ENCODE measurements at regions not wholly inside any gene's neighbourhood (a gene's known extent, or its start where the extent isn't known, plus 50 kb on each side); places are given as distances from the start of the nearest gene placed in this dataset.

DNA sequence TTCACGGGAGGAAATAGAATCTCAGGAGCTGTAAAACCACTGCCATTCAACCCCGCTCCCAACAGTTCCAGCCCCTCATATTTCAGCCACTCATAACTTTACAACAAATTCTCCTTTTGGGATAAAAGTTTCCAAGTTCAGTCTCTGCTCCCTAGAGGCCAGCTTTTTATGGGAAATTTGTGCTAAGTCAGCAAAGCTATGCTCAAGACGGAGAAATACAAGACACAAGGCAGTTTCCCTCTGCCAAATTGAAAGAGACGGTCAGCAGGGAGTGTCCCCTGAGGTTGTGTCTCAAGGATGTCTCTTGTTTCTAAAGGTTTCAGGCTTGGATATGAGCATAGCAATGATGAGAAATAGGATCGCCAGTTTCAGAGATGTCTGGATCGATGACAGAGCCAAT lies 608.6 kb downstream of the CCDC171 start:
- TF ChIP-seq EZH2phosphoT487 (IDR thresholded peaks at IDR 0.05) (no peak), EZH2 (IDR thresholded peaks at IDR 0.05) (no peak)
- H2AFZ ChIP-seq (replicated peaks), result no peak overlapping the region
- Mint-ChIP-seq H3K9me3 (no peaks in the 10 kb centered on the region), H3K4me1 (peaks cover 9% of the 10 kb centered on the region), H3K4me3 (no peak overlapping the region), H3K36me3 (no peaks in the 10 kb centered on the region), H3K27me3 (ENCODE audit: insufficient read depth, low read depth) (peaks cover 3% of the 10 kb centered on the region), H3K27ac (no peak overlapping the region)
- H3K9ac ChIP-seq, result no peak overlapping the region
- H3K4me3 ChIP-seq, result no peak overlapping the region
- no peaks in the 10 kb centered on the region for H3K27me3 ChIP-seq
- no peak overlapping the region for H3K4me2 ChIP-seq
- DNase-seq (ENCODE audit: low spot score), result no peak
- H4K20me1 ChIP-seq (ENCODE audit: low read depth), result no peaks in the 10 kb centered on the region
- no peaks in the 10 kb centered on the region for H3F3A ChIP-seq (ENCODE audit: low read depth)
- no peaks in the 10 kb centered on the region for H3K36me3 ChIP-seq
- no peaks in the 10 kb centered on the region for H3K9me3 ChIP-seq (ENCODE audit: low read depth)
- H3K4me1 ChIP-seq, result no peaks in the 10 kb centered on the region
- no peak overlapping the region for H3K27ac ChIP-seq
- H3K79me2 ChIP-seq (ENCODE audit: low read depth), result no peaks in the 10 kb centered on the region

DNA sequence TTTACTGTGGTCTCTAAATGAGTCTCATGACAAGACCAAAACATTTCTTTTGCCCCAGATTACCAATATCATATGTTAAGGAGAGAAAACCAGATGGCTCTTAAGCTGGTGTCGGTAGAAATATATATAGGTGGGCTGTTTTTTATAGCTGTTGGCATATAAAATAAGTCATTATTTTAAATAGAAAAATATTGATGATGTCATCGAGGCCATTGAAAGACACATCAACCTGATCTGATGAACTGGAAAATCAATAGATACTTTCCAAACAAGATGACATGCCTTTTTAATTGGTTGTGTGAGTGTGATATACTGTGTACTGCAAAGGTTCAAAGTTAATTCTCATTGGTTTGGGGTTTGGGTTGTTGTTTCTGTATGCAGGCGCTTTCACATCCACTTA lies 617.3 kb downstream of the CCDC171 start:
- Histone ChIP-seq H3K9me3 (ENCODE audit: low read depth) (no peaks in the 10 kb centered on the region), H3K4me1 (no peaks in the 10 kb centered on the region), H3K27ac (no peak overlapping the region), H2AFZ (replicated peaks) (no peak overlapping the region), H4K20me1 (ENCODE audit: low read depth) (no peaks in the 10 kb centered on the region), H3K4me3 (no peak overlapping the region), H3K36me3 (no peaks in the 10 kb centered on the region), H3K9ac (no peak overlapping the region), H3K27me3 (no peaks in the 10 kb centered on the region), H3F3A (ENCODE audit: low read depth) (no peaks in the 10 kb centered on the region), H3K79me2 (ENCODE audit: low read depth) (no peaks in the 10 kb centered on the region), H3K4me2 (no peak overlapping the region)
- DNase-seq (ENCODE audit: low spot score), result no peak
- Mint-ChIP-seq H3K4me1 (peaks cover 12% of the 10 kb centered on the region), H3K36me3 (no peaks in the 10 kb centered on the region), H3K9me3 (peaks cover 2% of the 10 kb centered on the region), H3K27me3 (ENCODE audit: insufficient read depth, low read depth) (peaks cover 4% of the 10 kb centered on the region), H3K27ac (no peak overlapping the region), H3K4me3 (no peak overlapping the region)
- TF ChIP-seq, protein P1, sequence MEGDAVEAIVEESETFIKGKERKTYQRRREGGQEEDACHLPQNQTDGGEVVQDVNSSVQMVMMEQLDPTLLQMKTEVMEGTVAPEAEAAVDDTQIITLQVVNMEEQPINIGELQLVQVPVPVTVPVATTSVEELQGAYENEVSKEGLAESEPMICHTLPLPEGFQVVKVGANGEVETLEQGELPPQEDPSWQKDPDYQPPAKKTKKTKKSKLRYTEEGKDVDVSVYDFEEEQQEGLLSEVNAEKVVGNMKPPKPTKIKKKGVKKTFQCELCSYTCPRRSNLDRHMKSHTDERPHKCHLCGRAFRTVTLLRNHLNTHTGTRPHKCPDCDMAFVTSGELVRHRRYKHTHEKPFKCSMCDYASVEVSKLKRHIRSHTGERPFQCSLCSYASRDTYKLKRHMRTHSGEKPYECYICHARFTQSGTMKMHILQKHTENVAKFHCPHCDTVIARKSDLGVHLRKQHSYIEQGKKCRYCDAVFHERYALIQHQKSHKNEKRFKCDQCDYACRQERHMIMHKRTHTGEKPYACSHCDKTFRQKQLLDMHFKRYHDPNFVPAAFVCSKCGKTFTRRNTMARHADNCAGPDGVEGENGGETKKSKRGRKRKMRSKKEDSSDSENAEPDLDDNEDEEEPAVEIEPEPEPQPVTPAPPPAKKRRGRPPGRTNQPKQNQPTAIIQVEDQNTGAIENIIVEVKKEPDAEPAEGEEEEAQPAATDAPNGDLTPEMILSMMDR (IDR thresholded peaks at IDR 0.05), result no peak
- TF ChIP-seq EZH2 (IDR thresholded peaks at IDR 0.05), result no peak
- TF ChIP-seq EZH2phosphoT487 (IDR thresholded peaks at IDR 0.05), result no peak

DNA sequence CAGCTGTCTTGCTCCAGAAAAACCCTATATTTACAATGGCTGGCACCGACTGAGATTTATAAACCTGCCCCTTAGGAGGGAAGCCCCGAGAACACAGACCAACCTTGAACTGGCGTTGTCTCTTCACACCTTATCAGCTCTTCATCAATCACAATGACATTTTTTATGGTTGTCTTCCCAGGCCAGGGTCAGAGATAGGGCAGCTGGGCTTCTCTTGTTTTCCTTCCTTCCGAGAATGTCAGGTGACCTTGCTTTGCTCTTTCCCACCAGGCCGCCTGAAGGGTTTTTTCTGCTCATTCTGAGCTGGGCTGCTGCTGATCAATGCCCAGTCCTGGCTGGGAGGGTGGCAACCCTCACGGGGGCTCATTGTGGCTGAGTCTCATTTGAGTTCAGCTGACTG lies 619.1 kb downstream of the CCDC171 start:
- H3F3A ChIP-seq (ENCODE audit: low read depth), result no peaks in the 10 kb centered on the region
- H3K4me1 ChIP-seq, result no peaks in the 10 kb centered on the region
- DNase-seq (ENCODE audit: low spot score), result no peak
- no peaks in the 10 kb centered on the region for H3K36me3 ChIP-seq
- H4K20me1 ChIP-seq (ENCODE audit: low read depth), result no peaks in the 10 kb centered on the region
- Mint-ChIP-seq H3K36me3 (no peaks in the 10 kb centered on the region), H3K4me3 (no peak overlapping the region), H3K4me1 (peaks cover 12% of the 10 kb centered on the region), H3K27me3 (ENCODE audit: insufficient read depth, low read depth) (peaks cover 4% of the 10 kb centered on the region), H3K9me3 (peaks cover 2% of the 10 kb centered on the region), H3K27ac (no peak overlapping the region)
- no peak overlapping the region for H2AFZ ChIP-seq (replicated peaks)
- H3K9me3 ChIP-seq (ENCODE audit: low read depth), result no peaks in the 10 kb centered on the region
- H3K27ac ChIP-seq, result no peak overlapping the region
- H3K79me2 ChIP-seq (ENCODE audit: low read depth), result no peaks in the 10 kb centered on the region
- no peak overlapping the region for H3K4me3 ChIP-seq
- H3K27me3 ChIP-seq, result no peaks in the 10 kb centered on the region
- H3K9ac ChIP-seq, result no peak overlapping the region
- no peak overlapping the region for H3K4me2 ChIP-seq
- TF ChIP-seq, protein P1 (IDR thresholded peaks at IDR 0.05), result no peak
- TF ChIP-seq EZH2 (IDR thresholded peaks at IDR 0.05), result no peak
- no peak for TF ChIP-seq EZH2phosphoT487 (IDR thresholded peaks at IDR 0.05)

DNA sequence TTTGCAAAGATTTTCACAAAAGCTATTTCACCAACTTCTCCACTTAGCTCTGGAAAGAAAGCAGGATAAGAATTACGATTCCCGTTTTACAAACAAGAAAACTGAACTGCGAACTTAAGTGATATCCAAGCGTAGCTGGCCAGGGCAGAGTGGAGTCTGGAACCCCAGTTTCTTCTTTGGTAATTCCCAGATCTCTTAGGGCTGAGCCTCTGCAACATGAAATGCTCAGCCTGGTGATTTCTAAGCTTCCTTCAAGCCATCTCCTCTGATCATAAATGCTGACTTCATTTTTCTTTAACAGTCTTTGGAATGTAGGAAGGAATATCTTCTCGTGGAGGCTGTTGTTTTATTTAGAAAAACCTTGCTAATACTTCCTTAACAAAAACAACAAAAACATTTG lies 620.0 kb downstream of the CCDC171 start:
- no peak for DNase-seq (ENCODE audit: low spot score)
- no peaks in the 10 kb centered on the region for H3K36me3 ChIP-seq
- no peaks in the 10 kb centered on the region for H3K36me3 Mint-ChIP-seq

More for the DNA sequence above, 620.0 kb downstream of the CCDC171 start:
- H3K27me3 Mint-ChIP-seq (ENCODE audit: insufficient read depth, low read depth), result peaks cover 4% of the 10 kb centered on the region
- Histone ChIP-seq H3K4me1 (no peaks in the 10 kb centered on the region), H3K27ac (no peak overlapping the region), H3K9ac (no peak overlapping the region), H3F3A (ENCODE audit: low read depth) (no peaks in the 10 kb centered on the region), H2AFZ (replicated peaks) (no peak overlapping the region), H3K4me2 (no peak overlapping the region), H3K27me3 (no peaks in the 10 kb centered on the region), H4K20me1 (ENCODE audit: low read depth) (no peaks in the 10 kb centered on the region), H3K9me3 (ENCODE audit: low read depth) (no peaks in the 10 kb centered on the region), H3K79me2 (ENCODE audit: low read depth) (no peaks in the 10 kb centered on the region), H3K4me3 (no peak overlapping the region)
- no peaks in the 10 kb centered on the region for H3K9me3 Mint-ChIP-seq
- H3K4me1 Mint-ChIP-seq, result peaks cover 12% of the 10 kb centered on the region
- H3K27ac Mint-ChIP-seq, result no peak overlapping the region
- no peak for TF ChIP-seq EZH2phosphoT487 (IDR thresholded peaks at IDR 0.05)
- H3K4me3 Mint-ChIP-seq, result no peak overlapping the region
